ENCODE measurements at regions not wholly inside any gene's neighbourhood (a gene's known extent, or its start where the extent isn't known, plus 50 kb on each side); places are given as distances from the start of the nearest gene placed in this dataset.

DNA sequence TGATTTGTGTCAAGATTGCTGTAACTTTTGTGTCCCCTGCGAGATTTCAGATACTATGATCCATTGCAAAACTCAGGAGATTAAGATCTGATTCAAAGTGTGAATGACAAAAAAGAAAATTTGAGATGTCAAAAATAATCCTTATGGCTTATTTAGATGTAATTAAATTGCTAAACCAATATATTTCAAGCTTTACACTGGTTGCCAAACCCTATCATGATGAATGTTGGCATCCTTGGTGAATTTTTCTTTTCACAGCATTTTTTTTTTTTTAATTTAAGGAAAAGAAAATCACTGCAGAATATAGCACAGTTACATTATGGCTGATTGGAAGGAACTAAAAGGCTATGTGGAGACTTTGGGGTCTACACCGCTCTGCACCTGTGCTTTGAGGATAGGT lies 133.5 kb upstream of the PITRM1 start:
- DNase-seq (ENCODE audit: low spot score in 2 of 2) (no peak), ATAC-seq (no peak)
- Mint-ChIP-seq H3K27ac (no peak overlapping the region), H3K9me3 (peaks cover 0 to 3% of the 10 kb centered on the region in 2 donors), H3K36me3 (no peaks in the 10 kb centered on the region)

- no peaks in the 10 kb centered on the region for H3K36me3 Mint-ChIP-seq
- H3K27ac Mint-ChIP-seq, result no peak overlapping the region
- no peak for ATAC-seq
Measured at GRCh38 chr10:3295582-3296151, 123.1 kb upstream of the PITRM1 start.

DNA sequence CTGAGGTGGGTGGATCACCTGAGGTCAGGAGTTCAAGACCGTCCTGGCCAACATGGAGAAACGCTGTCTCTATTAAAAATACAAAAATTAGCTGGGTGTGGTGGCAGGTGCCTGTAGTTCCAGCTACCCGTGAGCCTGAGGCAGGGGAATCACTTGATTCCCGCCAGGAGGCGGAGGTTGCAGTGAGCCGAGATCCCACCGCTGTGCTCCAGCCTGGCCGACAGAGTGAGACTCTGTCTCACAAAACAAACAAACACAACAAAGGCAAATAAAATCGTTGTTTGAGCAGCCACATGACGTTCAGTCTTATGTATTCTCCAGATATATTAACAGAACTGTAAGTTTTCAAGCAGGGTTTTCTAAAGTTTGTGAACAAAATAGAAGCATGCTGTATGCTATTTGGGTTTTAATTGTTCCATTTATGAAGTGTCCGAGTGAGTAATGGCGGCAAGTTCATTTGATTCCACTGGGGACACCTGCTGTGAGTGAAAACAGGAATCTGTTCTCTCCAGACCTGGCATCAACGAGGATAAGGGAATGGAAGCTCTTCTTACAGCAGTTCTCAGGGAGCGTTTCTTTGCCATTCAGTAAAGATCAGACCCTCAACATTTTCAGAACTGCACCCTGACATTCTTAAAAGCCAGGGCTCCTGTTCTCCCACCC lies 122.5 kb upstream of the PITRM1 start:
- ATAC-seq (no peak), DNase-seq (ENCODE audit: low spot score in 2 of 2) (no peak)
- Mint-ChIP-seq H3K36me3 (no peaks in the 10 kb centered on the region), H3K9me3 (no peaks in the 10 kb centered on the region), H3K27ac (no peak overlapping the region)

More at GRCh38 chr10:3295582-3296151, 123.1 kb upstream of the PITRM1 start:
- DNase-seq (ENCODE audit: low spot score in 2 of 2), result no peak
- no peaks in the 10 kb centered on the region for H3K9me3 Mint-ChIP-seq

GRCh38 chr10:3293581-3294431 lies 121.2 kb upstream of the PITRM1 start:
- Mint-ChIP-seq H3K36me3 (no peaks in the 10 kb centered on the region), H3K27ac (peak overlapping the region in 1 of 2 donors; percentile 81), H3K9me3 (no peaks in the 10 kb centered on the region)
- ATAC-seq (no peak), DNase-seq (ENCODE audit: low spot score in 2 of 2) (no peak)

GRCh38 chr10:3292636-3293035 lies 120.1 kb upstream of the PITRM1 start:
- DNase-seq (ENCODE audit: low spot score in 2 of 2) (no peak), ATAC-seq (no peak)
- H3K9me3 Mint-ChIP-seq, result no peaks in the 10 kb centered on the region
- no peaks in the 10 kb centered on the region for H3K36me3 Mint-ChIP-seq
- H3K27ac Mint-ChIP-seq, result no peak overlapping the region

GRCh38 chr10:3290550-3290949 lies 118.0 kb upstream of the PITRM1 start:
- DNase-seq (ENCODE audit: low spot score in 2 of 2) (no peak), ATAC-seq (no peak)
- H3K9me3 Mint-ChIP-seq, result no peaks in the 10 kb centered on the region
- no peak overlapping the region for H3K27ac Mint-ChIP-seq
- no peaks in the 10 kb centered on the region for H3K36me3 Mint-ChIP-seq

DNA sequence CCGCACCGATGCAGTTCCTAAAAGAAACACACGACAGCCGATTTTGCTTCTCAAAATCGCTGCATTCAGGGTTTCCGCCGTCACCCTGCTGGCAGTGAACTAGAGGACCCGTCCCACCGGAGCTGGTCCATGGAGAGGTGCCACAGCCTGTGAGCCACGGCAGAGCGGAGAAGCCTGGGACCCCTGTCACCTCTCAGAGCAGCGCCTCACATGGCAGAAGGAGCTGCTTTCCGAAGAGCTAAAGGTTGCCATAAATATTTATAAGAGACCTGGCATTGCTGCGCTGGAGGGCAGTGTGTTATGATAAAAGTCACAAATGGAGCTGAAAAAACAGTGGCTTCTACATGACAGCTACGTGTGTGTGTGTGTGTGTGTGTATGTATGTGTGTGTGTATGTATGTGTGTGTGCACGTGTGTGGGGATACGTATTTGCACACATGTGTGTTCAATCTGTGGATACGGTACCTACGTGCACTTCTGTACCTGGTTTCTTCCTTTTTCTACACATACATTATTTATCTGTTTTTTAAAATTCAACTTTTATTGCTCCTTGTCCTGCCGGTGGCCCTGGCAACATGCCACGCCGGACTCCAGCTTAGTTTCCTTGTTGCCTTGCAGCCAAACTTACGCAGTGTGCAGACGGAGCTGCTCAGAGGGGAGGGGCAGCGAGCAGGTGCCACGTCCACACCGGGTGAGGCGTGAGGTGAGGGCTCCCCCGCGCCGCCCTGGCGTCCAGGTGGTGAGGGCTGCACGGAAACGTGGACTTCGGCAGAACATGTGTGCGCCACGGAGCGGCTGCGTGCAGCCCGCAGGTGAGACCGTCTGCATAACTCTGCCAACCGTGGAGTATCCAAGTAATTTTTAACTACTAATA lies 115.2 kb upstream of the PITRM1 start:
- H3K36me3 Mint-ChIP-seq, result no peaks in the 10 kb centered on the region
- ATAC-seq (no peak), DNase-seq (ENCODE audit: low spot score in 2 of 2) (no peak)
- H3K27ac Mint-ChIP-seq, result no peak overlapping the region
- no peaks in the 10 kb centered on the region for H3K9me3 Mint-ChIP-seq

GRCh38 chr10:3282674-3283017 lies 110.1 kb upstream of the PITRM1 start:
- DNase-seq (ENCODE audit: low spot score in 2 of 2), result no peak
- H3K27ac Mint-ChIP-seq, result no peak overlapping the region
- H3K9me3 Mint-ChIP-seq, result no peaks in the 10 kb centered on the region
- H3K36me3 Mint-ChIP-seq, result no peaks in the 10 kb centered on the region
- no peak for ATAC-seq

GRCh38 chr10:3281941-3282673 lies 109.5 kb upstream of the PITRM1 start:
- H3K36me3 Mint-ChIP-seq, result no peaks in the 10 kb centered on the region
- no peak for DNase-seq (ENCODE audit: low spot score in 2 of 2)
- no peak overlapping the region for H3K27ac Mint-ChIP-seq
- no peaks in the 10 kb centered on the region for H3K9me3 Mint-ChIP-seq
- no peak for ATAC-seq

DNA sequence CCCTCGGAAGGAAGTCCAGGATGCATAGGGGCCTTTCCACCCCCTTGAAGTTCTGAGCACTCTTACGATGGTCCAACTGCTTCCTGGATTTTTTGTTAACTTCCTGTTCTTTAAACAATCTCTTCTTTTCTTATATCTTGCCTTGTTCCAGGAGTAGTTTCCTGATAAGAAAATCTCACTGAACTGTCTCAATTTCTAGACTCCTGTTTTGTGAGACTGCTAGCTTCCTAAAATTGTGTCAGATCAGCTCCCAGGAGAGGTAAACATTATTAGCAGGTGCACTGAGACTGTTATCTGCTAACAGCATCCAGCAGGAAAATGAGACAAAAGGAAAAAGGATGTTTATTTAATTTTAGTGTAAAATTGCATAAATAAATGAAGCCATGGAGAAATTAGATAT lies 106.2 kb upstream of the PITRM1 start:
- H3K36me3 Mint-ChIP-seq, result no peaks in the 10 kb centered on the region
- no peak overlapping the region for H3K27ac Mint-ChIP-seq
- ATAC-seq, result no peak
- no peak for DNase-seq (ENCODE audit: low spot score in 2 of 2)
- no peaks in the 10 kb centered on the region for H3K9me3 Mint-ChIP-seq

DNA sequence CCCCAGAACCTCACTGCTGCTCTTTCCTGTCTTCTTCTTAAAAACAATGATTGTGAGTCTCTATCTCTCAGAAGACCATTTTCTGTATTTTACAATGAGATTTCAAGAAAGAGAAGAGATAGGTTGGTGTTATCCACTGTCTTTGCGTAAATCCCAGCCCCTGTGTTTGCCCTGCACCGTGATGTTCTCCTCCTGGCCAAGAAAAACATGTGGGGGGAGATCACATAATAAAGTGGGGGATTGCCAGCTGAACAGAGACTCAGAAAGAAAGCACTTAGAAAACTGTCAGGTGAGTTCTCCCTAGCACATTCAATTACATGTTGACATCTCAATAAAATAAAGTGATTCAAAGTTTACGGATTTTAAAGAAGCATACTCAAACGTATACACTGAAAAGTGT lies 105.0 kb upstream of the PITRM1 start:
- H3K36me3 Mint-ChIP-seq, result no peaks in the 10 kb centered on the region
- H3K9me3 Mint-ChIP-seq, result no peaks in the 10 kb centered on the region
- no peak overlapping the region for H3K27ac Mint-ChIP-seq
- DNase-seq (ENCODE audit: low spot score in 2 of 2) (no peak), ATAC-seq (no peak)

- no peak overlapping the region for H3K27ac Mint-ChIP-seq
- H3K9me3 Mint-ChIP-seq, result no peaks in the 10 kb centered on the region
- ATAC-seq, result no peak
- DNase-seq (ENCODE audit: low spot score in 2 of 2), result no peak
- no peaks in the 10 kb centered on the region for H3K36me3 Mint-ChIP-seq
Measured at GRCh38 chr10:3274414-3274813, 101.8 kb upstream of the PITRM1 start.

DNA sequence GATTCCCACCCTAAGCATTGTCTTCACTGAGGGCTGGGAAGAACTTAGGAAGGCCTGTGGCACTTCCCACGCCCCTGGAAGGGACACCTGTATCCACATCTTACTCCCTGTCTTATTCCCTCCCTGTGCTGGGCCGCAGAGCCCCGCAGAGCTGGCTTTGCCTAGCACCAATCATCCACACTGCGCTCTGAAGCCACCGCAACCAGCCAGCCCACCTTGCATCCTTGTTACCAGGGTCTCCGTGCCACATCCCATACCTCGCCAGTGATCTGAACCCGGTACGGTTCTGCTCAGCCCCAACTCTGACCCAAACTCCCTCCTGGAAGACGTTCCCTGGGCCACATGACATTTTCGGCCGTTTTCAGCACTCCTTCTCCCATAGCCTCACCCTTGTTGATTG lies 101.4 kb upstream of the PITRM1 start:
- no peak for ATAC-seq
- no peaks in the 10 kb centered on the region for H3K36me3 Mint-ChIP-seq
- no peak for DNase-seq (ENCODE audit: low spot score in 2 of 2)
- no peak overlapping the region for H3K27ac Mint-ChIP-seq
- no peaks in the 10 kb centered on the region for H3K9me3 Mint-ChIP-seq

- Mint-ChIP-seq H3K36me3 (no peaks in the 10 kb centered on the region), H3K27ac (no peak overlapping the region), H3K9me3 (no peaks in the 10 kb centered on the region)
- DNase-seq (ENCODE audit: low spot score in 2 of 2) (no peak), ATAC-seq (no peak)
Measured at GRCh38 chr10:3272300-3272699, 99.7 kb upstream of the PITRM1 start.

- DNase-seq (ENCODE audit: low spot score in 2 of 2) (no peak), ATAC-seq (no peak)
- no peak overlapping the region for H3K27ac Mint-ChIP-seq
- no peaks in the 10 kb centered on the region for H3K9me3 Mint-ChIP-seq
- no peaks in the 10 kb centered on the region for H3K36me3 Mint-ChIP-seq
Measured at GRCh38 chr10:3271354-3272115, 99.0 kb upstream of the PITRM1 start.
